ENCODE measurements at regions not wholly inside any gene's neighbourhood (a gene's known extent, or its start where the extent isn't known, plus 50 kb on each side); places are given as distances from the start of the nearest gene placed in this dataset.

- no peak overlapping the region for H3K27ac ChIP-seq
- H3K4me3 ChIP-seq: no peak overlapping the region
- no peaks in the 10 kb centered on the region for H3K36me3 ChIP-seq
- intact Hi-C loops (cut with DNase I): loop anchor here in 1 of 10 donors (10.0 kb wide), 1 partner anchor 136 kb away; no protein-coding TSS in a partner anchor
- H3K4me1 ChIP-seq: no peaks in the 10 kb centered on the region
- no peaks in the 10 kb centered on the region for H3K27me3 ChIP-seq
- DNase-seq: no peak
- 86 to 89% (median 88%) methylated on average over 30 to 32 of the region's 32 CpGs for WGBS, 4 donors
- ATAC-seq: no peak
- TF ChIP-seq CTCF (IDR thresholded peaks at IDR 0.05) (no peak), POLR2A (IDR thresholded peaks at IDR 0.05) (no peak)
- peaks cover 0 to 15% (median 0%) of the 10 kb centered on the region in 12 donors for H3K9me3 ChIP-seq
Observed at GRCh38 chr12:38158428-38159091, 158.0 kb upstream of the ALG10B start.

GRCh38 chr12:38159092-38159551 is 157.5 kb upstream of the ALG10B start:
- Histone ChIP-seq H3K4me3 (no peak overlapping the region), H3K9me3 (peaks cover 0 to 15% (median 0%) of the 10 kb centered on the region in 12 donors), H3K27ac (no peak overlapping the region), H3K4me1 (no peaks in the 10 kb centered on the region), H3K27me3 (no peaks in the 10 kb centered on the region), H3K36me3 (no peaks in the 10 kb centered on the region)
- ATAC-seq: no peak
- DNase-seq: no peak
- TF ChIP-seq CTCF (IDR thresholded peaks at IDR 0.05) (no peak), POLR2A (IDR thresholded peaks at IDR 0.05) (no peak)
- 85 to 89% (median 86%) methylated on average over 14 to 19 of the region's 19 CpGs for WGBS, 4 donors
- intact Hi-C loops (cut with DNase I): loop anchor here in 1 of 10 donors (10.0 kb wide), 1 partner anchor 136 kb away; no protein-coding TSS in a partner anchor

- H3K9me3 ChIP-seq: peaks cover 0 to 15% (median 0%) of the 10 kb centered on the region in 12 donors
- no peaks in the 10 kb centered on the region for H3K27me3 ChIP-seq
- TF ChIP-seq POLR2A (IDR thresholded peaks at IDR 0.05): no peak
- ATAC-seq (no peak), DNase-seq (no peak)
- no peak overlapping the region for H3K4me3 ChIP-seq
- H3K36me3 ChIP-seq: no peaks in the 10 kb centered on the region
- WGBS, 4 donors: 86 to 89% (median 88%) methylated on average over 39 of the region's 39 CpGs
- no peaks in the 10 kb centered on the region for H3K4me1 ChIP-seq
- intact Hi-C loops (cut with DNase I): loop anchor here in 1 of 10 donors (10.0 kb wide), 1 partner anchor 135 kb away; no protein-coding TSS in a partner anchor
- H3K27ac ChIP-seq: no peak overlapping the region
Observed at GRCh38 chr12:38159591-38160317, 156.8 kb upstream of the ALG10B start.

- no peaks in the 10 kb centered on the region for H3K27me3 ChIP-seq
- DNase-seq (no peak), ATAC-seq (no peak)
- peaks cover 0 to 15% (median 0%) of the 10 kb centered on the region in 12 donors for H3K9me3 ChIP-seq
- intact Hi-C loops (cut with DNase I): no loop called here
- WGBS, 4 donors: 86 to 90% (median 88%) methylated on average over 30 to 41 of the region's 41 CpGs
- H3K4me1 ChIP-seq: no peaks in the 10 kb centered on the region
- TF ChIP-seq CTCF (IDR thresholded peaks at IDR 0.05) (no peak), POLR2A (IDR thresholded peaks at IDR 0.05) (no peak)
- no peak overlapping the region for H3K27ac ChIP-seq
- no peak overlapping the region for H3K4me3 ChIP-seq
- H3K36me3 ChIP-seq: no peaks in the 10 kb centered on the region
Observed at GRCh38 chr12:38160318-38161122, 156.1 kb upstream of the ALG10B start.

All from heart left ventricle (tissue), 16 donors.